Gastroesophageal sphincter (tissue), 3 donors: ENCODE measurements at regions not wholly inside any gene's neighbourhood (a gene's known extent, or its start where the extent isn't known, plus 50 kb on each side); places are given as distances from the start of the nearest gene placed in this dataset.

Experiments used
- EP300 ChIP-seq: sonication (generic); formaldehyde crosslinking; IDR thresholded peaks from one replicate; pipeline ENCODE4 v1.6.1; 2017; ENCODE audit warnings: antibody characterized with exemption, mild to moderate bottlenecking
- POLR2A ChIP-seq, 2 donors: fragments of 450-650 bp; IDR thresholded peaks; one replicate each; pipeline ENCODE4 v1.6.1; 2017; ENCODE audit warnings: antibody characterized with exemption in 2 of 2, mild to moderate bottlenecking in 2 of 2, moderate library complexity in 1 of 2
- POLR2AphosphoS5 ChIP-seq: sonication (generic); formaldehyde crosslinking; IDR thresholded peaks from one replicate; pipeline ENCODE4 v1.6.1; 2017; ENCODE audit warnings: antibody characterized with exemption
- TF ChIP-seq, protein P1 (sequence below), 4 experiments: fragments of 200-600 bp in 2 of 4; fragments of 450-650 bp in 2 of 4; sonication (generic) in 1 of 4; IDR thresholded peaks; one replicate each; pipeline ENCODE4 v1.5.1; 2017 to 2019; ENCODE audit warnings: antibody characterized with exemption in 4 of 4, mild to moderate bottlenecking in 2 of 4, moderate library complexity in 2 of 4

DNA sequence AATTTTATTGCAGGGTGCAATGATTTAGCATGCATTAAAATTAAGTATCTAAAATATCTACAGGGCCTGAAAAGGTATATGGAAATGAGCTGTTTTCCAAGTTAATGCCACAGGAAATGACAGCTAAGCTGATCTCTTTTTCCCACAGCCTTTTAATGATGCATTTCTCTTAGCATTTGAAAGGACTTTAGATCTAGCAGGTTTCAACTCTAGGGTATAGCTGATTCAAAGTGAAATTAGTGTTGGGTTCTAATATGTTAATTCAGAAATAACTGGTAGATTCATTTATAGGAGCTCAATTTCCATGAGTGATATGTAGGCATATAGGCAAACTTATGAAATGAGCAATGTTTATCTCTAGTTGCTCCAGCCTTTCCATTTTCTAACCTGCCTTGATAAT lies 274.2 kb downstream of the CASP12 start:
- no peak for TF ChIP-seq POLR2A (IDR thresholded peaks at IDR 0.05)
- TF ChIP-seq EP300 = no peak
- TF ChIP-seq, protein P1, sequence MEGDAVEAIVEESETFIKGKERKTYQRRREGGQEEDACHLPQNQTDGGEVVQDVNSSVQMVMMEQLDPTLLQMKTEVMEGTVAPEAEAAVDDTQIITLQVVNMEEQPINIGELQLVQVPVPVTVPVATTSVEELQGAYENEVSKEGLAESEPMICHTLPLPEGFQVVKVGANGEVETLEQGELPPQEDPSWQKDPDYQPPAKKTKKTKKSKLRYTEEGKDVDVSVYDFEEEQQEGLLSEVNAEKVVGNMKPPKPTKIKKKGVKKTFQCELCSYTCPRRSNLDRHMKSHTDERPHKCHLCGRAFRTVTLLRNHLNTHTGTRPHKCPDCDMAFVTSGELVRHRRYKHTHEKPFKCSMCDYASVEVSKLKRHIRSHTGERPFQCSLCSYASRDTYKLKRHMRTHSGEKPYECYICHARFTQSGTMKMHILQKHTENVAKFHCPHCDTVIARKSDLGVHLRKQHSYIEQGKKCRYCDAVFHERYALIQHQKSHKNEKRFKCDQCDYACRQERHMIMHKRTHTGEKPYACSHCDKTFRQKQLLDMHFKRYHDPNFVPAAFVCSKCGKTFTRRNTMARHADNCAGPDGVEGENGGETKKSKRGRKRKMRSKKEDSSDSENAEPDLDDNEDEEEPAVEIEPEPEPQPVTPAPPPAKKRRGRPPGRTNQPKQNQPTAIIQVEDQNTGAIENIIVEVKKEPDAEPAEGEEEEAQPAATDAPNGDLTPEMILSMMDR (IDR thresholded peaks at IDR 0.05) = no peak
- no peak for TF ChIP-seq POLR2AphosphoS5
